NT2/D1 (cell line): ENCODE measurements at regions not wholly inside any gene's neighbourhood (a gene's known extent, or its start where the extent isn't known, plus 50 kb on each side); places are given as distances from the start of the nearest gene placed in this dataset.

Source experiments
- YY1 ChIP-seq: IDR thresholded peaks from 2 replicates; pipeline ENCODE4 v1.6.1; 2011; ENCODE audit not compliant: insufficient read length, insufficient read depth
- ZNF274 ChIP-seq: IDR thresholded peaks from 2 replicates; pipeline ENCODE4 v1.6.1; 2011; ENCODE audit warnings: mild to moderate bottlenecking, low read depth, low read length

- TF ChIP-seq YY1 (no peak), ZNF274 (no peak)
Observed at GRCh38 chr18:8999872-9000271, 102.6 kb upstream of the NDUFV2 start.
